GM23338 (cell line): ENCODE measurements at regions not wholly inside any gene's neighbourhood (a gene's known extent, or its start where the extent isn't known, plus 50 kb on each side); places are given as distances from the start of the nearest gene placed in this dataset.

Experiments used
- ATAC-seq: fragments of 200-7000 bp; cut with Tn5 transposase; 3 replicates; pipeline ENCODE4 v1.9.1; 2020
- DNase-seq: peaks from one replicate; pipeline ENCODE4 v3.0.0-alpha.2; 2015; ENCODE audit warnings: low spot score
- H2AFZ ChIP-seq: fragments of 200-600 bp; sonication (generic); 2 replicates; pipeline ENCODE4 v1.8.0; 2016; ENCODE audit warnings: antibody characterized with exemption, mild to moderate bottlenecking, moderate library complexity
- H3F3A ChIP-seq: fragments of 200-600 bp; sonication (generic); replicated peaks from 2 replicates; pipeline ENCODE4 v1.8.0; 2017; ENCODE audit warnings: antibody characterized with exemption, mixed run types, low read depth
- H3K27ac ChIP-seq: fragments of 200-600 bp; sonication (generic); 2 replicates; pipeline ENCODE4 v1.6.1; 2016; ENCODE audit warnings: low read depth
- H3K27me3 ChIP-seq: fragments of 200-600 bp; sonication (generic); 2 replicates; pipeline ENCODE4 v1.8.0; 2016; ENCODE audit warnings: mild to moderate bottlenecking, mixed run types, moderate library complexity; ENCODE audit not compliant: insufficient read depth
- H3K36me3 ChIP-seq: fragments of 200-600 bp; sonication (generic); 2 replicates; pipeline ENCODE4 v1.8.0; 2016; ENCODE audit warnings: mild to moderate bottlenecking; ENCODE audit not compliant: insufficient read depth
- H3K4me1 ChIP-seq: fragments of 200-600 bp; sonication (generic); 2 replicates; pipeline ENCODE4 v1.8.0; 2016; ENCODE audit warnings: mild to moderate bottlenecking, moderate library complexity; ENCODE audit not compliant: insufficient read depth
- H3K4me2 ChIP-seq: fragments of 200-600 bp; sonication (generic); 2 replicates; pipeline ENCODE4 v1.7.1; 2017; ENCODE audit warnings: mixed run types
- H3K4me3 ChIP-seq: fragments of 200-600 bp; sonication (generic); 2 replicates; pipeline ENCODE4 v1.6.1; 2016; ENCODE audit warnings: mixed run types
- H3K79me2 ChIP-seq: fragments of 200-600 bp; sonication (generic); replicated peaks from 2 replicates; pipeline ENCODE4 v1.8.0; 2017; ENCODE audit warnings: mild to moderate bottlenecking; ENCODE audit not compliant: insufficient read depth
- H3K9me2 ChIP-seq: fragments of 200-600 bp; sonication (generic); 2 replicates; pipeline ENCODE4 v1.8.0; 2017; ENCODE audit not compliant: insufficient read depth
- H4K20me1 ChIP-seq: fragments of 200-600 bp; sonication (generic); replicated peaks from 2 replicates; pipeline ENCODE4 v1.8.0; 2017; ENCODE audit warnings: mild to moderate bottlenecking; ENCODE audit not compliant: insufficient read depth
- H3K27ac Mint-ChIP-seq: 2 replicates; pipeline ENCODE4 v1.8.0; 2020; ENCODE audit warnings: inconsistent platforms, mild to moderate bottlenecking, moderate library complexity, mixed read lengths
- H3K27me3 Mint-ChIP-seq: 3 replicates; pipeline ENCODE4 v1.8.0; 2022; ENCODE audit warnings: low read depth, mild to moderate bottlenecking, moderate library complexity, mixed read lengths, inconsistent platforms; ENCODE audit not compliant: insufficient read depth, poor library complexity
- H3K36me3 Mint-ChIP-seq: 3 replicates; pipeline ENCODE4 v1.8.0; 2021; ENCODE audit warnings: low read depth, mild to moderate bottlenecking, inconsistent platforms, moderate library complexity, mixed read lengths
- H3K4me1 Mint-ChIP-seq: 3 replicates; pipeline ENCODE4 v1.8.0; 2020; ENCODE audit warnings: mild to moderate bottlenecking, inconsistent platforms, mixed read lengths
- H3K4me3 Mint-ChIP-seq: 3 replicates; pipeline ENCODE4 v1.8.0; 2021; ENCODE audit warnings: moderate library complexity, mild to moderate bottlenecking, inconsistent platforms, mixed read lengths
- H3K9me3 Mint-ChIP-seq: 3 replicates; pipeline ENCODE4 v1.8.0; 2020; ENCODE audit warnings: moderate library complexity, mild to moderate bottlenecking, inconsistent platforms, mixed read lengths
- ETS1 ChIP-seq: IDR thresholded peaks from 2 replicates; pipeline ENCODE4 v1.6.1; 2016; ENCODE audit warnings: antibody characterized with exemption
- JUNB ChIP-seq: IDR thresholded peaks from one replicate; pipeline ENCODE4 v1.6.1; 2016; ENCODE audit warnings: antibody characterized with exemption; ENCODE audit not compliant: unreplicated experiment
- REST ChIP-seq: IDR thresholded peaks from one replicate; pipeline ENCODE4 v1.6.1; 2018; ENCODE audit warnings: antibody characterized with exemption; ENCODE audit not compliant: unreplicated experiment
- STAT1 ChIP-seq: IDR thresholded peaks from one replicate; pipeline ENCODE4 v1.6.1; 2016; ENCODE audit warnings: antibody characterized with exemption; ENCODE audit not compliant: unreplicated experiment
- ZNF331 ChIP-seq: fragments of 250-450 bp; sonication (Bioruptor Pico); IDR thresholded peaks from 2 replicates; pipeline ENCODE4 v1.5.0; 2020; ENCODE audit warnings: low read depth, mild to moderate bottlenecking, moderate library complexity

- TF ChIP-seq REST (no peak), ETS1 (no peak), STAT1 (no peak)
Observed at GRCh38 chr12:77179515-77179914, 114.1 kb upstream of the E2F7 start (continued).

GRCh38 chr12:77167801-77168200 lies 102.4 kb upstream of the E2F7 start:
- Mint-ChIP-seq H3K4me3 (no peak overlapping the region), H3K27ac (no peak overlapping the region), H3K4me1 (peaks cover 8% of the 10 kb centered on the region; the same call in 2 of the 3 replicates), H3K36me3 (no peaks in the 10 kb centered on the region), H3K9me3 (no peaks in the 10 kb centered on the region), H3K27me3 (no peaks in the 10 kb centered on the region)
- Histone ChIP-seq H3K9me2 (0 out of 2 replicates have a peak, but pooled peaks cover 3% of the 10 kb centered on the region), H3K4me2 (no peak overlapping the region), H3K4me1 (no peaks in the 10 kb centered on the region; the same call in 1 of the 2 replicates), H3K27me3 (no peaks in the 10 kb centered on the region), H3K79me2 (no peaks in the 10 kb centered on the region), H3K36me3 (no peaks in the 10 kb centered on the region), H2AFZ (no peak overlapping the region), H3K4me3 (no peak overlapping the region), H3K27ac (no peak overlapping the region), H3F3A (no peaks in the 10 kb centered on the region), H4K20me1 (no peaks in the 10 kb centered on the region)
- DNase-seq, result no peak
- no peak for ATAC-seq
- TF ChIP-seq JUNB (no peak), REST (no peak), ZNF331 (CRISPR knock-in tag) (no peak)
